B cell (primary cell): ENCODE measurements at regions not wholly inside any gene's neighbourhood (a gene's known extent, or its start where the extent isn't known, plus 50 kb on each side); places are given as distances from the start of the nearest gene placed in this dataset.

Experiments used
- ATAC-seq: fragments of 200-7000 bp; cut with Tn5 transposase; one replicate; pipeline ENCODE4 v1.10.0; 2021; ENCODE audit warnings: low read depth, mild to moderate bottlenecking, moderate number of reproducible peaks, moderate library complexity
- CTCF ChIA-PET: fragments of 350-600 bp; sonication (Branson Sonifier 250); formaldehyde crosslinking; loops from one replicate; lab custom pipeline; 2021; ENCODE audit warnings: antibody characterized with exemption, inconsistent platforms; lab: Charles Lee
- POLR2A ChIA-PET: fragments of 350-600 bp; sonication (Branson Sonifier 250); formaldehyde crosslinking; loops from one replicate; lab custom pipeline; 2021; ENCODE audit warnings: antibody characterized with exemption; lab: Charles Lee
- DNase-seq: peaks from one replicate; pipeline ENCODE4 v3.0.0; 2013
- H2AFZ ChIP-seq: 2 replicates; pipeline ENCODE4 v1.6.1; 2012; ENCODE audit warnings: mild to moderate bottlenecking, low read depth, low read length; ENCODE audit not compliant: insufficient read depth, poor library complexity, severe bottlenecking
- H3K27ac ChIP-seq, 2 donors: 1 replicate in 1 of 2; 2 replicates in 1 of 2; pipeline ENCODE4 v1.5.1; 2012 to 2013; ENCODE audit warnings: low read length in 2 of 2, mild to moderate bottlenecking in 2 of 2, moderate library complexity in 1 of 2
- H3K27me3 ChIP-seq, 4 experiments: fragments of 200-600 bp in 1 of 4; sonication (generic) in 1 of 4; replicated peaks in 1 of 4; 1 replicate in 2 of 4; 2 replicates in 2 of 4; pipeline versions ENCODE4 v1.6.1 to v1.7.0; 2013 to 2016; ENCODE audit warnings: low read length in 3 of 4, mild to moderate bottlenecking in 2 of 4, mixed read lengths in 1 of 4, moderate library complexity in 1 of 4; ENCODE audit not compliant: insufficient read depth in 4 of 4, control insufficient read depth in 3 of 4; ENCODE audit errors: control extremely low read depth in 1 of 4
- H3K36me3 ChIP-seq, 2 experiments: replicated peaks in 1 of 2; 1 replicate in 1 of 2; 2 replicates in 1 of 2; pipeline versions ENCODE4 v1.6.1 to v1.7.1; 2013; ENCODE audit warnings: low read length in 1 of 2; ENCODE audit not compliant: insufficient read depth in 2 of 2, control insufficient read depth in 1 of 2; ENCODE audit errors: control extremely low read depth in 1 of 2, extremely low read depth in 1 of 2
- H3K4me1 ChIP-seq, 2 donors: fragments of 200-600 bp in 1 of 2; sonication (generic) in 1 of 2; 1 replicate in 1 of 2; 2 replicates in 1 of 2; pipeline versions ENCODE4 v1.5.1 to v1.6.1; 2013 to 2017; ENCODE audit warnings: low read length in 2 of 2; ENCODE audit not compliant: control insufficient read depth in 2 of 2, insufficient read depth in 2 of 2
- H3K4me2 ChIP-seq: replicated peaks from 2 replicates; pipeline ENCODE3; 2012; ENCODE audit warnings: mild to moderate bottlenecking, low read depth, low read length; ENCODE audit not compliant: poor library complexity, severe bottlenecking
- H3K4me3 ChIP-seq, 5 experiments: fragments of 200-600 bp in 1 of 5; sonication (generic) in 1 of 5; 1 replicate in 3 of 5; 2 replicates in 2 of 5; pipeline versions ENCODE4 v1.5.1 to v1.7.0; 2011 to 2016; ENCODE audit warnings: low read length in 4 of 5, mild to moderate bottlenecking in 4 of 5, low read depth in 2 of 5, control low read depth in 1 of 5, moderate library complexity in 1 of 5; ENCODE audit not compliant: insufficient read depth in 1 of 5; ENCODE audit errors: control extremely low read depth in 1 of 5, extremely low read depth in 1 of 5
- H3K79me2 ChIP-seq: fragments of 200-600 bp; sonication (generic); one replicate; pipeline ENCODE4 v1.6.0; 2016; ENCODE audit warnings: low read length; ENCODE audit not compliant: control insufficient read depth, insufficient read depth
- H3K9ac ChIP-seq: fragments of 200-600 bp; sonication (generic); 2 replicates; pipeline ENCODE4 v1.6.1; 2017; ENCODE audit warnings: mild to moderate bottlenecking, low read length, moderate library complexity
- H3K9me3 ChIP-seq, 3 donors: one replicate each; pipeline versions ENCODE4 v1.6.1 to v1.7.1; 2013; ENCODE audit warnings: low read length in 2 of 3; ENCODE audit not compliant: control insufficient read depth in 2 of 3, insufficient read depth in 1 of 3; ENCODE audit errors: control extremely low read depth in 1 of 3
- H4K20me1 ChIP-seq: 2 replicates; pipeline ENCODE4 v1.6.0; 2012; ENCODE audit warnings: mild to moderate bottlenecking, low read length; ENCODE audit not compliant: insufficient read depth, control insufficient read depth, poor library complexity, severe bottlenecking
- H3K27ac Mint-ChIP-seq: one replicate; pipeline ENCODE4 v1.8.0; 2021; ENCODE audit warnings: mixed read lengths
- H3K27me3 Mint-ChIP-seq: one replicate; pipeline ENCODE4 v1.8.0; 2021; ENCODE audit warnings: mixed read lengths
- H3K4me1 Mint-ChIP-seq: one replicate; pipeline ENCODE4 v1.8.0; 2021; ENCODE audit warnings: mixed read lengths
- H3K4me3 Mint-ChIP-seq: one replicate; pipeline ENCODE4 v1.8.0; 2021; ENCODE audit warnings: mixed read lengths
- H3K9me3 Mint-ChIP-seq: one replicate; pipeline ENCODE4 v1.8.0; 2022; ENCODE audit warnings: mixed read lengths; ENCODE audit not compliant: insufficient read depth
- CTCF ChIP-seq: fragments of 200-600 bp; IDR thresholded peaks from one replicate; pipeline ENCODE4 v1.8.0; 2022; ENCODE audit warnings: antibody characterized with exemption, mild to moderate bottlenecking
- EZH2 ChIP-seq: IDR thresholded peaks from 2 replicates; pipeline ENCODE4 v1.6.1; 2012; ENCODE audit warnings: borderline replicate concordance, low read depth, mild to moderate bottlenecking, moderate library complexity, low read length; ENCODE audit not compliant: insufficient read depth, poor library complexity, severe bottlenecking
- WGBS: methylation state at CpG from one replicate; pipeline ENCODE4 v1.1.5; 2013; ENCODE audit warnings: missing lambda C conversion rate; ENCODE audit not compliant: insufficient coverage; 5-methylcytosine and 5-hydroxymethylcytosine counted together
- intact Hi-C: fragments of 100-400 bp; cut with micrococcal nuclease; formaldehyde crosslinking; loops from one replicate; pipeline ENCODE4 v1.10.0; 2022

- no peaks in the 10 kb centered on the region for H3K27me3 Mint-ChIP-seq
- ChIA-PET CTCF (no interaction called here), POLR2A (no interaction called here)
- no peaks in the 10 kb centered on the region for H3K4me1 Mint-ChIP-seq
- H3K4me1 ChIP-seq, result no peaks in the 10 kb centered on the region
- no peaks in the 10 kb centered on the region for H4K20me1 ChIP-seq
- no peak overlapping the region for H3K4me3 Mint-ChIP-seq
- no peaks in the 10 kb centered on the region for H3K9me3 ChIP-seq
- no peak overlapping the region for H3K4me3 ChIP-seq
- H3K9me3 Mint-ChIP-seq, result no peaks in the 10 kb centered on the region
- TF ChIP-seq EZH2, result no peak
- no peak for TF ChIP-seq CTCF
- no peak overlapping the region for H3K27ac ChIP-seq
- no peaks in the 10 kb centered on the region for H3K27me3 ChIP-seq
- H2AFZ ChIP-seq, result no peak overlapping the region
- no peaks in the 10 kb centered on the region for H3K36me3 ChIP-seq
- no peak overlapping the region for H3K4me2 ChIP-seq
- 100% methylated on average over 3 of the region's 4 CpGs for WGBS
- H3K27ac Mint-ChIP-seq, result no peak overlapping the region
- H3K79me2 ChIP-seq, result no peaks in the 10 kb centered on the region
- intact Hi-C loops, result no loop called here
- DNase-seq (no peak), ATAC-seq (no peak)
- no peak overlapping the region for H3K9ac ChIP-seq
Measured at GRCh38 chr3:61451841-61452240, 109.5 kb upstream of the PTPRG start.

GRCh38 chr3:61452535-61453090 is 108.8 kb upstream of the PTPRG start:
- Histone ChIP-seq H3K4me3 (no peak overlapping the region), H3K4me1 (no peaks in the 10 kb centered on the region), H4K20me1 (no peaks in the 10 kb centered on the region), H3K9me3 (no peaks in the 10 kb centered on the region), H3K36me3 (no peaks in the 10 kb centered on the region), H3K27me3 (no peaks in the 10 kb centered on the region), H3K9ac (no peak overlapping the region), H2AFZ (no peak overlapping the region), H3K79me2 (no peaks in the 10 kb centered on the region), H3K4me2 (no peak overlapping the region), H3K27ac (no peak overlapping the region)
- ATAC-seq (no peak), DNase-seq (no peak)
- no peak for TF ChIP-seq EZH2
- Mint-ChIP-seq H3K27me3 (no peaks in the 10 kb centered on the region), H3K4me3 (no peak overlapping the region), H3K9me3 (no peaks in the 10 kb centered on the region), H3K4me1 (no peaks in the 10 kb centered on the region), H3K27ac (no peak overlapping the region)
- POLR2A ChIA-PET, result no interaction called here
- intact Hi-C loops, result no loop called here
- CTCF ChIA-PET, result no interaction called here
- WGBS, result 78% methylated on average over 5 of the region's 6 CpGs
